Heart left ventricle (tissue), 16 donors: ENCODE measurements at regions not wholly inside any gene's neighbourhood (a gene's known extent, or its start where the extent isn't known, plus 50 kb on each side); places are given as distances from the start of the nearest gene placed in this dataset.

ENCODE experiments used
- ATAC-seq, 4 donors: fragments of 200-7000 bp; cut with Tn5 transposase; one replicate each; pipeline ENCODE4 v1.9.1; 2020 to 2022; ENCODE audit warnings: moderate library complexity in 4 of 4, mild to moderate bottlenecking in 3 of 4, moderate number of reproducible peaks in 1 of 4
- DNase-seq, 5 donors: peaks; one replicate each; pipeline ENCODE4 v3.0.0-alpha.2; 2020
- H3K27ac ChIP-seq, 12 donors: fragments of 200-600 bp; sonication (generic) in 4 of 12; one replicate each; pipeline versions ENCODE4 v1.5.0 to v1.8.0; 2016 to 2022; ENCODE audit warnings: mild to moderate bottlenecking in 2 of 12
- H3K27me3 ChIP-seq, 9 donors: fragments of 200-600 bp; sonication (generic) in 2 of 9; one replicate each; pipeline versions ENCODE4 v1.5.1 to v1.8.0; 2016 to 2022; ENCODE audit warnings: mild to moderate bottlenecking in 3 of 9
- H3K36me3 ChIP-seq, 9 donors: fragments of 200-600 bp; sonication (generic) in 2 of 9; one replicate each; pipeline versions ENCODE4 v1.5.0 to v1.8.0; 2018 to 2022; ENCODE audit warnings: mild to moderate bottlenecking in 2 of 9
- H3K4me1 ChIP-seq, 12 donors: fragments of 200-600 bp; sonication (generic) in 4 of 12; one replicate each; pipeline versions ENCODE4 v1.5.0 to v1.8.0; 2016 to 2022; ENCODE audit warnings: mild to moderate bottlenecking in 3 of 12
- H3K4me3 ChIP-seq, 12 donors: fragments of 200-600 bp; sonication (generic) in 4 of 12; one replicate each; pipeline versions ENCODE4 v1.5.0 to v1.8.0; 2017 to 2022; ENCODE audit warnings: mild to moderate bottlenecking in 9 of 12, moderate library complexity in 4 of 12
- H3K9me3 ChIP-seq, 12 donors: fragments of 200-600 bp; sonication (generic) in 4 of 12; one replicate each; pipeline versions ENCODE4 v1.5.0 to v1.8.0; 2016 to 2022; ENCODE audit warnings: mild to moderate bottlenecking in 1 of 12
- CTCF ChIP-seq, 12 donors: fragments of 200-600 bp; sonication (generic) in 4 of 12; IDR thresholded peaks; one replicate each; pipeline versions ENCODE4 v1.5.0 to v1.8.0; 2018 to 2022; ENCODE audit warnings: antibody characterized with exemption in 12 of 12, mild to moderate bottlenecking in 5 of 12
- POLR2A ChIP-seq, 2 donors: fragments of 450-650 bp; IDR thresholded peaks; one replicate each; pipeline ENCODE4 v1.6.1; 2017; ENCODE audit warnings: antibody characterized with exemption in 2 of 2, mild to moderate bottlenecking in 2 of 2, moderate library complexity in 2 of 2
- WGBS, 4 donors: extraction: QIAGEN DNeasy Blood & Tissue Kit in 2 of 4; methylation state at CpG; one replicate each; pipeline versions ENCODE4 v1.1.5 to v1.1.7; 2013 to 2018; 5-methylcytosine and 5-hydroxymethylcytosine counted together
- intact Hi-C, 10 donors: fragments of 100-400 bp; cut with DNase I; formaldehyde crosslinking; loops; one replicate each; pipeline versions ENCODE4 v1.11.1 to v1.14.2; 2022
- donor health status: ischemic (EF 13 %, LVEDD 7.1; RV severe dilation, severe dysfunction).
- donor health status: healthy with polysubstance abuse.
- donor health status: DM: no; HTN: yes; CAD: no.
- donor health status: DM: no; HTN: no; CAD: no.
- donor health status: ischemic (EF 25% LVEDD 6.9; RV normal size, moderate dysfunction).
- donor health status: ischemic (EF 25% LVEDD 5.7; RV mildly dilated, moderate dysfunction).
- donor health status: healthy.
- donor health status: DM: yes; HTN: yes; CAD: no.
- donor health status: ischemic (EF 35%, LVEDD 5.7; RV mildly dilated, moderate dysfunction).
- donor health status: nonischemic (EF 11% LVEDD 7.7; RV severe dilation, severe dysfunction).
- donor health status: DM: yes; HTN: yes; CAD: no.
- donor health status: PGD.
- donor health status: ischemic (EF 29% LVEDD 5.4; RV normal size, mild dysfunction).
- donor health status: nonischemic (EF 23%, LVEDD 6.1; RV moderate dilation, normal function).

DNA sequence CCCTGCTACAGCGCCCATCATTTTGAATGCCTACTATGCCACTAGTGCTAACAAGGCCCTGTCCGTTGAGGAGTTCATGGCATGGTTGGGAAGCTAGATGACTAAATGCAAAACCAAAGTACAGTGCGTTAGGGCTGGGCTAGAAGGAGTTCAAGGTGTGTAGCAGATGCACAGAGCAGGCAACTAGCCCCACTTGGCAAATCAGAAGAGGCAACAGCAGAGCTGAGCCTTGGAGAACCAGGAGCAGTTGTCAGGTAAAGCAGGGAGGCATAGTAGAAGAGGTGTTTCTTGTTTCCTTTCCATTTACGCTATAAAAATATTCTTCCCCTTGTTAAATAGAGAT lies 146.6 kb upstream of the CPEB2 start:
- DNase-seq: no peak
- intact Hi-C loops: no loop called here
- H3K27ac ChIP-seq: peak overlapping the region in 1 of 12 donors; percentile 66

GRCh38 chr4:14856062-14856933 lies 146.0 kb upstream of the CPEB2 start:
- no peak for TF ChIP-seq POLR2A (IDR thresholded peaks at IDR 0.05)
- peak; percentile 20 to 91 (median 87) for ATAC-seq
- Histone ChIP-seq H3K27me3 (peaks cover 0 to 6% (median 0%) of the 10 kb centered on the region in 9 donors), H3K36me3 (no peaks in the 10 kb centered on the region), H3K9me3 (peaks cover 0 to 4% (median 0%) of the 10 kb centered on the region in 12 donors), H3K27ac (peak overlapping the region in 2 of 12 donors; percentile 19 to 66), H3K4me1 (peaks cover 0 to 24% (median 0%) of the 10 kb centered on the region in 12 donors), H3K4me3 (no peak overlapping the region)
- intact Hi-C loops: no loop called here
- WGBS, 4 donors: 48 to 59% (median 53%) methylated on average over 5 of the region's 5 CpGs
- peak in 2 of 5 donors; percentile 31 to 54 for DNase-seq

More for the DNA sequence above, 146.6 kb upstream of the CPEB2 start:
- peaks cover 0 to 29% (median 0%) of the 10 kb centered on the region in 12 donors for H3K4me1 ChIP-seq
- peaks cover 0 to 6% (median 0%) of the 10 kb centered on the region in 9 donors for H3K27me3 ChIP-seq
- no peak overlapping the region for H3K4me3 ChIP-seq
- peaks cover 0 to 4% (median 0%) of the 10 kb centered on the region in 12 donors for H3K9me3 ChIP-seq
- no peak for ATAC-seq
- 83 to 97% (median 92%) methylated on average over 4 of the region's 4 CpGs for WGBS, 4 donors
- no peak for TF ChIP-seq POLR2A (IDR thresholded peaks at IDR 0.05)
- no peak for TF ChIP-seq CTCF (IDR thresholded peaks at IDR 0.05)
- H3K36me3 ChIP-seq: no peaks in the 10 kb centered on the region

DNA sequence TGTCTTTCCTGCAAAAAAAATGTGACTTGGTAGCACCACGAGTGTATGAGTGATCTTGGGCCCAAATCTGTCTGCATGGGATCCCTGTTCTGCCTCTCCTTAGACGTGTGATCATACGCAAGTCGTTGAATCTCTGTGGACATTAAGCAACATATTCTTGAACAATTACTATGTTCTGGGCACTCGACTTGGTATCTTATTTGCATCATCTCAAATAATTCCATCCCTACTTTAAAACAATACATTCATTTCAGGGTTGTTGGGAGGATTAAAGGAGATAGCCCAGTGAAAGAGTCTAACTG lies 145.4 kb upstream of the CPEB2 start:
- Histone ChIP-seq H3K27me3 (peaks cover 0 to 6% (median 0%) of the 10 kb centered on the region in 9 donors), H3K36me3 (no peaks in the 10 kb centered on the region), H3K9me3 (peaks cover 0 to 4% (median 0%) of the 10 kb centered on the region in 12 donors), H3K27ac (peak overlapping the region in 1 of 12 donors; percentile 66), H3K4me3 (no peak overlapping the region), H3K4me1 (peaks cover 0 to 24% (median 0%) of the 10 kb centered on the region in 12 donors)
- intact Hi-C loops: no loop called here
- ATAC-seq: no peak
- no peak for DNase-seq
- WGBS, 4 donors: 94 to 95% (median 95%) methylated on average over 5 of the region's 5 CpGs
- TF ChIP-seq CTCF (IDR thresholded peaks at IDR 0.05) (no peak), POLR2A (IDR thresholded peaks at IDR 0.05) (no peak)

- ATAC-seq (no peak), DNase-seq (no peak)
- Histone ChIP-seq H3K27ac (peak overlapping the region in 1 of 12 donors; percentile 66), H3K9me3 (peaks cover 0 to 4% (median 0%) of the 10 kb centered on the region in 12 donors), H3K36me3 (no peaks in the 10 kb centered on the region), H3K4me3 (no peak overlapping the region), H3K4me1 (peaks cover 0 to 24% (median 0%) of the 10 kb centered on the region in 12 donors), H3K27me3 (peaks cover 0 to 6% (median 0%) of the 10 kb centered on the region in 9 donors)
- intact Hi-C loops: no loop called here
- TF ChIP-seq CTCF (IDR thresholded peaks at IDR 0.05): no peak
- no peak for TF ChIP-seq POLR2A (IDR thresholded peaks at IDR 0.05)
- WGBS, 4 donors: 30 to 54% (median 32%) methylated on average over 3 of the region's 3 CpGs
Observed at GRCh38 chr4:14857475-14857874, 144.8 kb upstream of the CPEB2 start.
